ENCODE measurements at regions not wholly inside any gene's neighbourhood (a gene's known extent, or its start where the extent isn't known, plus 50 kb on each side); places are given as distances from the start of the nearest gene placed in this dataset.

DNA sequence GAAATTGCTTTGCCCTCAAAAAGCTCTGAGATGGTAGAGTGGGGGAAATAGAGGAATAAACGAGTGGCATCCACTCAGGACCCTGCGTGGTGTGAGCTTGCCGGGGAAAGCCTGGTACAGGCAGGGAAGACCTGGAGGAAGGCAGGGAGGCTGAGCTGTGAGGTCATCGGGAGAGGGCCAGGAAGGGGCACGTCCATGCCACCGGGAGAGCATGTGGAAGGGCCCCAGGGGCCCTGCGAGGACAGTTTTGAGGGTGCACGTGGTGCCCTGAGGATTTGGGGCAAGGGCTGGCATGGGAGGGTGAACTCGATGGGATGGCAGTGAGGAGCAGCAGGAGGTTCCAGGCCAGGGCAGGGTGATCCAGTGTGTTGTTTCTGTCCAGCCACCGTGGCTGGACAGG is 56.3 kb upstream of the CBFA2T3 start:
- no peak for TF ChIP-seq CTCF (conservative IDR thresholded peaks at IDR 0.05 in 1 of 2, IDR thresholded peaks at IDR 0.05 in 1 of 2; ENCODE audit: low read depth in 1 of 2, low read length in 2 of 2)
- no peak for TF ChIP-seq EZH2 (IDR thresholded peaks at IDR 0.05; ENCODE audit: low read length, missing control alignments)

Measured in fibroblast of lung (primary cell).